ENCODE measurements at regions not wholly inside any gene's neighbourhood (a gene's known extent, or its start where the extent isn't known, plus 50 kb on each side); places are given as distances from the start of the nearest gene placed in this dataset.

DNA sequence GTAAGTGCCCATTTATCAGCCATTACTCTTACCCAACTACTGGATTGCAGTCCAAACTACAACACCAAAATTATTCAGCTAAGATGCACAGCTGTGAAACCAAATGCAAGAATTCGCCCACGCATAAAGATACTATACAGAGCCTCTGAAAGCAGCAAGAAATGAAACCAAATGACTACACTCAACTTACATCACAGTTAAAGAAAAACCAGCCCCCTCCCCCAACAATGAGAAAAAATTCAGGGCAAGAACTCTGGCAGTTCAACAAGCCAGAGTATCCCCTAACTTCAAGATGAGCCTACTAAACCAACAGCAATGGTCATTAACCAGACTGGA lies 209.1 kb upstream of the VWC2 start:
- H3K9me3 ChIP-seq (ENCODE audit: insufficient read depth, low read depth) = no peaks in the 10 kb centered on the region
- H3K9me2 ChIP-seq (ENCODE audit: insufficient read depth) = no peaks in the 10 kb centered on the region
- no peak for DNase-seq
- H3K27me3 ChIP-seq (ENCODE audit: insufficient read depth, low read depth) = no peaks in the 10 kb centered on the region
- no peaks in the 10 kb centered on the region for H3K79me2 ChIP-seq (ENCODE audit: low read depth)
- no peaks in the 10 kb centered on the region for H3K4me1 ChIP-seq (replicated peaks; ENCODE audit: insufficient read depth)
- BruUV-seq (replicated peaks) = no TSS peak
- intact Hi-C loops (cut with micrococcal nuclease; ENCODE audit: unreplicated experiment) = no loop called here
- no peaks in the 10 kb centered on the region for H4K20me1 ChIP-seq (ENCODE audit: insufficient read depth)
- H3K4me3 ChIP-seq = no peak overlapping the region
- H3K36me3 ChIP-seq (ENCODE audit: low read depth) = no peaks in the 10 kb centered on the region
- H2AFZ ChIP-seq = no peak overlapping the region
- no peak overlapping the region for H3K4me2 ChIP-seq
- POLR2A ChIA-PET (ENCODE audit: unreplicated experiment) = no interaction called here
- CTCF ChIA-PET = no interaction called here
- TF ChIP-seq EZH2 (IDR thresholded peaks at IDR 0.05; ENCODE audit: low read depth) (no peak), CTCF (conservative IDR thresholded peaks at IDR 0.05) (no peak)
- no peaks in the 10 kb centered on the region for H3F3A ChIP-seq (ENCODE audit: insufficient read depth, low read depth)
- no peak overlapping the region for H3K27ac ChIP-seq

DNA sequence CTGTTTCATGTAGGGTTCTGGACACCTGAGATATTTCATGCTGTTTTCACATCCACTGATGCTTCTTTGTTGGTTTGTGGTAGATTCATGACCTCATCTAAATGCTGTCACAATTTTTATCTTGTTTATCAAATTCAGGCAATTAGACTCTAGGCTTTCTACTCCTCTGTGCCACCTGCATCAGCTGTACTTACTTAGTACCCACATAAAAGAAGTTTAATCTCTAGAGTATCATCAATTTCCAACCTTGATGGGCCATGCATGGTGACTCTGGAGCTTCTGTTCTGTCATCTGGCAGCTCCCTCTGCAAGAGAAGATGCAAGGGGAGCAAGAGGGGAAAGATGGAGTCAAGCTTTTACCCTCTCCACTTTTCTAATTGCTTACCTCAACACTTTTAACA lies 195.9 kb upstream of the VWC2 start:
- Histone ChIP-seq H3K27me3 (ENCODE audit: insufficient read depth, low read depth) (peaks cover 16% of the 10 kb centered on the region; the same call in 1 of the 2 replicates), H3F3A (ENCODE audit: insufficient read depth, low read depth) (no peaks in the 10 kb centered on the region), H3K4me2 (no peak overlapping the region), H4K20me1 (ENCODE audit: insufficient read depth) (no peaks in the 10 kb centered on the region), H3K9me3 (ENCODE audit: insufficient read depth, low read depth) (no peaks in the 10 kb centered on the region), H2AFZ (no peak overlapping the region), H3K36me3 (ENCODE audit: low read depth) (no peaks in the 10 kb centered on the region), H3K4me3 (no peak overlapping the region), H3K4me1 (replicated peaks; ENCODE audit: insufficient read depth) (no peaks in the 10 kb centered on the region), H3K27ac (no peak overlapping the region), H3K9me2 (ENCODE audit: insufficient read depth) (no peaks in the 10 kb centered on the region), H3K79me2 (ENCODE audit: low read depth) (no peaks in the 10 kb centered on the region)
- BruUV-seq (replicated peaks) = no TSS peak
- intact Hi-C loops (cut with micrococcal nuclease; ENCODE audit: unreplicated experiment) = no loop called here
- ChIA-PET CTCF (no interaction called here), POLR2A (ENCODE audit: unreplicated experiment) (no interaction called here)
- no peak for DNase-seq
- TF ChIP-seq EZH2 (IDR thresholded peaks at IDR 0.05; ENCODE audit: low read depth) = no peak
- TF ChIP-seq CTCF (conservative IDR thresholded peaks at IDR 0.05) = no peak

GRCh38 chr7:49579408-49579807 lies 194.0 kb upstream of the VWC2 start:
- TF ChIP-seq CTCF (conservative IDR thresholded peaks at IDR 0.05) (no peak), EZH2 (IDR thresholded peaks at IDR 0.05; ENCODE audit: low read depth) (no peak)
- ChIA-PET POLR2A (ENCODE audit: unreplicated experiment) (no interaction called here), CTCF (no interaction called here)
- DNase-seq = no peak
- H3K4me2 ChIP-seq = no peak overlapping the region
- H3K79me2 ChIP-seq (ENCODE audit: low read depth) = no peaks in the 10 kb centered on the region
- H3K9me2 ChIP-seq (ENCODE audit: insufficient read depth) = no peaks in the 10 kb centered on the region
- H3K4me1 ChIP-seq (replicated peaks; ENCODE audit: insufficient read depth) = no peaks in the 10 kb centered on the region
- BruUV-seq (replicated peaks) = no TSS peak
- H3K9me3 ChIP-seq (ENCODE audit: insufficient read depth, low read depth) = no peaks in the 10 kb centered on the region
- H3K36me3 ChIP-seq (ENCODE audit: low read depth) = no peaks in the 10 kb centered on the region
- no peak overlapping the region for H2AFZ ChIP-seq
- H3F3A ChIP-seq (ENCODE audit: insufficient read depth, low read depth) = no peaks in the 10 kb centered on the region
- no peaks in the 10 kb centered on the region for H4K20me1 ChIP-seq (ENCODE audit: insufficient read depth)
- H3K27ac ChIP-seq = no peak overlapping the region
- no peak overlapping the region for H3K4me3 ChIP-seq
- peaks cover 16% of the 10 kb centered on the region; the same call in 1 of the 2 replicates for H3K27me3 ChIP-seq (ENCODE audit: insufficient read depth, low read depth)
- intact Hi-C loops (cut with micrococcal nuclease; ENCODE audit: unreplicated experiment) = no loop called here

All from PC-9 (cell line).